Colonic mucosa (tissue), 4 donors: ENCODE measurements at regions not wholly inside any gene's neighbourhood (a gene's known extent, or its start where the extent isn't known, plus 50 kb on each side); places are given as distances from the start of the nearest gene placed in this dataset.

Source experiments
- DNase-seq: peaks from one replicate; pipeline ENCODE4 v3.0.0-alpha.2; 2020
- H3K27ac ChIP-seq: fragments of 200-600 bp; one replicate; pipeline ENCODE4 v1.8.0; 2021
- H3K27me3 ChIP-seq: fragments of 200-600 bp; one replicate; pipeline ENCODE4 v1.8.0; 2021
- H3K36me3 ChIP-seq: fragments of 200-600 bp; one replicate; pipeline ENCODE4 v1.8.0; 2021
- H3K4me1 ChIP-seq: fragments of 200-600 bp; one replicate; pipeline ENCODE4 v1.8.0; 2021; ENCODE audit warnings: mild to moderate bottlenecking
- H3K4me3 ChIP-seq: fragments of 200-600 bp; one replicate; pipeline ENCODE4 v1.8.0; 2021
- H3K9ac ChIP-seq, 2 donors: one replicate each; pipeline ENCODE4 v1.7.0; 2013; ENCODE audit warnings: control low read depth in 2 of 2, low read depth in 2 of 2, low read length in 2 of 2
- H3K9me3 ChIP-seq: fragments of 200-600 bp; one replicate; pipeline ENCODE4 v1.8.0; 2021
- intact Hi-C: fragments of 100-400 bp; cut with DNase I; formaldehyde crosslinking; loops from one replicate; pipeline ENCODE4 v1.14.1; 2022
- TF ChIP-seq, protein P1 (sequence below): fragments of 200-600 bp; IDR thresholded peaks from one replicate; pipeline ENCODE4 v1.8.0; 2022; ENCODE audit warnings: antibody characterized with exemption, mild to moderate bottlenecking
- donor health status: healthy.
- donor health status: DM: no; HTN: no; CAD: no.
- donor health status: DM: no; HTN: no; CAD: no.

DNA sequence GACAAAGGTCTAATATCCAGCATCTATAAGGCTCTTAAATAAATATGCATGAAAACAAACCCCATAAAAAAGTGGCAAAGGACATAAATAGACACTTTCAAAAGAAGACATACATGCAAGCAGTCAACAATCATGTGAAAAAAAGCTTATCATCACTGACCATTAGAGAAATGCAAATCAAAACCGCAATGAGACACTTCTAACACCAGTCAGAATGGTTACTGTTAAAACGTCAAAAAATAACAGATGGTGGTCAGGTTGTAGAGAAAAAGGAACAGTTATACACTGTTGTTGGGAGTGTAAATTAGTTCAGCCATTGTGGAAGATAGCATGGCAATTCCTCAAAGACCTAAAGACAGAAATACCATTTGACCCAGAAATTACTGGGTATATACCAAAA is 440.7 kb upstream of the KCNMB2 start:
- Histone ChIP-seq H3K27me3 (no peaks in the 10 kb centered on the region), H3K9me3 (no peaks in the 10 kb centered on the region), H3K27ac (no peak overlapping the region), H3K36me3 (no peaks in the 10 kb centered on the region), H3K9ac (no peak overlapping the region), H3K4me1 (no peaks in the 10 kb centered on the region), H3K4me3 (no peak overlapping the region)
- no peak for DNase-seq
- TF ChIP-seq, protein P1, sequence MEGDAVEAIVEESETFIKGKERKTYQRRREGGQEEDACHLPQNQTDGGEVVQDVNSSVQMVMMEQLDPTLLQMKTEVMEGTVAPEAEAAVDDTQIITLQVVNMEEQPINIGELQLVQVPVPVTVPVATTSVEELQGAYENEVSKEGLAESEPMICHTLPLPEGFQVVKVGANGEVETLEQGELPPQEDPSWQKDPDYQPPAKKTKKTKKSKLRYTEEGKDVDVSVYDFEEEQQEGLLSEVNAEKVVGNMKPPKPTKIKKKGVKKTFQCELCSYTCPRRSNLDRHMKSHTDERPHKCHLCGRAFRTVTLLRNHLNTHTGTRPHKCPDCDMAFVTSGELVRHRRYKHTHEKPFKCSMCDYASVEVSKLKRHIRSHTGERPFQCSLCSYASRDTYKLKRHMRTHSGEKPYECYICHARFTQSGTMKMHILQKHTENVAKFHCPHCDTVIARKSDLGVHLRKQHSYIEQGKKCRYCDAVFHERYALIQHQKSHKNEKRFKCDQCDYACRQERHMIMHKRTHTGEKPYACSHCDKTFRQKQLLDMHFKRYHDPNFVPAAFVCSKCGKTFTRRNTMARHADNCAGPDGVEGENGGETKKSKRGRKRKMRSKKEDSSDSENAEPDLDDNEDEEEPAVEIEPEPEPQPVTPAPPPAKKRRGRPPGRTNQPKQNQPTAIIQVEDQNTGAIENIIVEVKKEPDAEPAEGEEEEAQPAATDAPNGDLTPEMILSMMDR, result no peak
- intact Hi-C loops, result no loop called here

- no peak overlapping the region for H3K9ac ChIP-seq
- intact Hi-C loops, result no loop called here
- DNase-seq, result no peak
- no peak overlapping the region for H3K4me3 ChIP-seq
- H3K27ac ChIP-seq, result no peak overlapping the region
- no peaks in the 10 kb centered on the region for H3K36me3 ChIP-seq
- no peaks in the 10 kb centered on the region for H3K9me3 ChIP-seq
- H3K4me1 ChIP-seq, result no peaks in the 10 kb centered on the region
- no peaks in the 10 kb centered on the region for H3K27me3 ChIP-seq
- TF ChIP-seq, protein P1, result no peak
Observed at GRCh38 chr3:178096955-178097354, 439.3 kb upstream of the KCNMB2 start.

- DNase-seq, result no peak
- Histone ChIP-seq H3K4me3 (no peak overlapping the region), H3K27ac (no peak overlapping the region), H3K4me1 (no peaks in the 10 kb centered on the region), H3K36me3 (no peaks in the 10 kb centered on the region), H3K27me3 (no peaks in the 10 kb centered on the region), H3K9ac (no peak overlapping the region), H3K9me3 (no peaks in the 10 kb centered on the region)
- TF ChIP-seq, protein P1, result no peak
- intact Hi-C loops, result no loop called here
Observed at GRCh38 chr3:178097576-178097975, 438.7 kb upstream of the KCNMB2 start.

DNA sequence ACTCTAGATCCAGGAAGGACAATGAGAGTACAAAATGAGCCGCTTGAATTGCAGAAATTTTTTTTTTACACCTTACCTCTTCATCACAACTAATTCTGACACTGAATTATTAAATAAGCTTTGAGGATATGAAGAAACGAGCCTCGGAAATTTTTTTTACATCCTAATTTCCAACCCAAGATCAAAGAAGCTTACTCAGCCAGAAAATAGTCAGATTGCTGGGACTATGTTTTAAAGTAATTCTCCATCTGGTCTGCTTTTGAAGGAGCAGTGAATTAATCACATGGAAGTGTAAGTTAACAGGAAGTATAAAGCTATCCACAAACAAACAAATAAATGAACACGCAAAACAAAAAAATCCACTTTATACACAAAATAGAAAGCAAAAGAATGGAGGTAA is 437.0 kb upstream of the KCNMB2 start:
- no peak overlapping the region for H3K27ac ChIP-seq
- no peaks in the 10 kb centered on the region for H3K4me1 ChIP-seq
- H3K27me3 ChIP-seq, result no peaks in the 10 kb centered on the region
- intact Hi-C loops, result no loop called here
- no peak for DNase-seq
- H3K36me3 ChIP-seq, result no peaks in the 10 kb centered on the region
- no peak overlapping the region for H3K4me3 ChIP-seq
- TF ChIP-seq, protein P1, result no peak
- H3K9ac ChIP-seq, result no peak overlapping the region
- no peaks in the 10 kb centered on the region for H3K9me3 ChIP-seq

- no peaks in the 10 kb centered on the region for H3K4me1 ChIP-seq
- no peaks in the 10 kb centered on the region for H3K27me3 ChIP-seq
- TF ChIP-seq, protein P1, result no peak
- no peak overlapping the region for H3K27ac ChIP-seq
- DNase-seq, result no peak
- intact Hi-C loops, result no loop called here
- H3K36me3 ChIP-seq, result no peaks in the 10 kb centered on the region
- no peak overlapping the region for H3K4me3 ChIP-seq
- H3K9ac ChIP-seq, result no peak overlapping the region
- no peaks in the 10 kb centered on the region for H3K9me3 ChIP-seq
Observed at GRCh38 chr3:178099862-178100261, 436.4 kb upstream of the KCNMB2 start.

- H3K27ac ChIP-seq, result no peak overlapping the region
- intact Hi-C loops, result no loop called here
- no peaks in the 10 kb centered on the region for H3K9me3 ChIP-seq
- H3K27me3 ChIP-seq, result no peaks in the 10 kb centered on the region
- no peaks in the 10 kb centered on the region for H3K4me1 ChIP-seq
- no peak for DNase-seq
- H3K36me3 ChIP-seq, result no peaks in the 10 kb centered on the region
- no peak overlapping the region for H3K9ac ChIP-seq
- H3K4me3 ChIP-seq, result no peak overlapping the region
- TF ChIP-seq, protein P1, result no peak
Observed at GRCh38 chr3:178100908-178101307, 435.3 kb upstream of the KCNMB2 start.
